ENCODE measurements at regions not wholly inside any gene's neighbourhood (a gene's known extent, or its start where the extent isn't known, plus 50 kb on each side); places are given as distances from the start of the nearest gene placed in this dataset.

- TF ChIP-seq POLR2AphosphoS5 (IDR thresholded peaks at IDR 0.05; ENCODE audit: low read depth) (no peak), EZH2phosphoT487 (IDR thresholded peaks at IDR 0.05; ENCODE audit: unreplicated experiment) (no peak), CTCF (conservative IDR thresholded peaks at IDR 0.05; ENCODE audit: low read depth in 2 of 2) (no peak), REST (IDR thresholded peaks at IDR 0.05; ENCODE audit: unreplicated experiment) (no peak), EZH2 (IDR thresholded peaks at IDR 0.05; ENCODE audit: low read depth, unreplicated experiment) (no peak), ZNF331 (CRISPR knock-in tag; IDR thresholded peaks at IDR 0.05; ENCODE audit: low read depth) (no peak), CREB1 (CRISPR knock-in tag; IDR thresholded peaks at IDR 0.05; ENCODE audit: low read depth) (no peak), NANOG (IDR thresholded peaks at IDR 0.05; ENCODE audit: borderline replicate concordance) (no peak), ETS1 (IDR thresholded peaks at IDR 0.05) (no peak), ZNF462 (CRISPR knock-in tag; IDR thresholded peaks at IDR 0.05) (no peak), JUNB (IDR thresholded peaks at IDR 0.05; ENCODE audit: unreplicated experiment) (no peak), STAT1 (IDR thresholded peaks at IDR 0.05; ENCODE audit: unreplicated experiment) (no peak), ZNF114 (CRISPR knock-in tag; IDR thresholded peaks at IDR 0.05) (no peak)
These were observed 169.1 kb upstream of the PCDH18 start for GRCh38 chr4:137701401-137701800.
